ENCODE measurements at regions not wholly inside any gene's neighbourhood (a gene's known extent, or its start where the extent isn't known, plus 50 kb on each side); places are given as distances from the start of the nearest gene placed in this dataset.

- no peaks in the 10 kb centered on the region for H3K27me3 Mint-ChIP-seq (ENCODE audit: low read depth)
- no peaks in the 10 kb centered on the region for H3K9me3 Mint-ChIP-seq
- ATAC-seq, result no peak
- H3K4me3 Mint-ChIP-seq, result no peak overlapping the region
- no peak for DNase-seq
- H3K4me1 Mint-ChIP-seq (ENCODE audit: low read depth), result no peaks in the 10 kb centered on the region
- H3K36me3 Mint-ChIP-seq (ENCODE audit: insufficient read depth), result no peaks in the 10 kb centered on the region
Measured at GRCh38 chrY:7951187-7951852, 1039.8 kb upstream of the AMELY start.

GRCh38 chrY:7944135-7944534 lies 1032.6 kb upstream of the AMELY start:
- no peaks in the 10 kb centered on the region for H3K4me1 Mint-ChIP-seq (ENCODE audit: low read depth)
- no peaks in the 10 kb centered on the region for H3K36me3 Mint-ChIP-seq (ENCODE audit: insufficient read depth)
- H3K9me3 Mint-ChIP-seq, result no peaks in the 10 kb centered on the region
- no peaks in the 10 kb centered on the region for H3K27me3 Mint-ChIP-seq (ENCODE audit: low read depth)
- ATAC-seq (no peak), DNase-seq (no peak)
- H3K4me3 Mint-ChIP-seq, result no peak overlapping the region

- no peaks in the 10 kb centered on the region for H3K4me1 Mint-ChIP-seq (ENCODE audit: low read depth)
- DNase-seq (no peak), ATAC-seq (no peak)
- H3K9me3 Mint-ChIP-seq, result no peaks in the 10 kb centered on the region
- H3K27me3 Mint-ChIP-seq (ENCODE audit: low read depth), result no peaks in the 10 kb centered on the region
- no peak overlapping the region for H3K4me3 Mint-ChIP-seq
- no peaks in the 10 kb centered on the region for H3K36me3 Mint-ChIP-seq (ENCODE audit: insufficient read depth)
Measured at GRCh38 chrY:7942711-7943110, 1031.2 kb upstream of the AMELY start.

DNA sequence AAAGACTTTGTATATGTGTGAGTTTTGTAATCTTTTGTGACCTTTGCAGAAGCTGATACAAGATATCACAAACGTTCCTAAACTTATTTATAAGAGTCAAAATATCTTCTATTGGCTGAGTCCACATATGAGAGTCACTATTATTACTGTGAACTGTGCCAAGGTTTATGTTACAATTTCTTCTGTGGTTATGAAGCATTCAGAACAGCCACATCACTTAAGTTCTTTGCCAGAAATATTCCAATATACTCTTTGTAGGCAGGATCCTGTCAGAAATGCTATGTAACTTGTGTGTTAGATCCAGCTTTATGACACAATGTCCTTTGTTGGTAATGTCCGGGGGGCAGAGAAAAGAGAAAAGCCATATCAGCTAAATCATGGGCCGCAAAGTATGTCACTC lies 1030.3 kb upstream of the AMELY start:
- no peaks in the 10 kb centered on the region for H3K36me3 Mint-ChIP-seq (ENCODE audit: insufficient read depth)
- DNase-seq, result no peak
- H3K9me3 Mint-ChIP-seq, result no peaks in the 10 kb centered on the region
- no peaks in the 10 kb centered on the region for H3K27me3 Mint-ChIP-seq (ENCODE audit: low read depth)
- no peaks in the 10 kb centered on the region for H3K4me1 Mint-ChIP-seq (ENCODE audit: low read depth)
- no peak for ATAC-seq
- H3K4me3 Mint-ChIP-seq, result no peak overlapping the region

DNA sequence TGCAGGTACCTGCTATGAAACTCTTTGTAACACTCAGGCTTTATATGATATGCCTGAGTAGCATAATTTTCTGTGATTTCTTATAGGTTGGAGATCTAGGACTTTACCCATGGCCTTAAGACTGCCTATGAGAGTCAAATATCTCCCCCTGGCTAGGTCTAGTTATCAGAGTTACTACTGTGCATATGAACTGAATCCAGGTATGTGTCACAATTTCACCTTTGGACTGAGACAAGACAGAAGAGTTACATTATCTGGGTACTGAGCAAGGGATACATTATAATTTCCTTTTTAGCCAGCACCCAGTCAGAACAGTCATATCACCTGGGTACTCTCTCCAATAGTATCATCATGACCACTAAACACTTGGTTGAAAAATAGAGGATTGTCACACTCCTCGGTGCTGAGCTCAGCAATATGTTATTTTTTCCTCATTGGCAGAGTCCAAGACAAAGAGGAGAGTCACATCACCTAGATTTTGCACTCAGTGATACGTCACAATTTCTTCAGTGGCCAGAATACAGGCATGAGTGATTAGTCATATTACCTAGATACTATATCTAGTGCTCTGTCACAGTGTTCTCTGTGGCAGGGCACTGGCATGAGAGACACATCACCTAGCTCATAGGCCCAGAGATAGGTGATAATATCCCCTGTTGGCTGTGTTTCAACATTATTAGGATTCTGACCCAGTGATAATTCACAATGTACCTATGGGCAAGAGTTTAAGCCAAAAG lies 1027.6 kb upstream of the AMELY start:
- DNase-seq (no peak), ATAC-seq (no peak)
- Mint-ChIP-seq H3K4me3 (no peak overlapping the region), H3K27me3 (ENCODE audit: low read depth) (no peaks in the 10 kb centered on the region), H3K36me3 (ENCODE audit: insufficient read depth) (no peaks in the 10 kb centered on the region), H3K9me3 (no peaks in the 10 kb centered on the region), H3K4me1 (ENCODE audit: low read depth) (no peaks in the 10 kb centered on the region)

DNA sequence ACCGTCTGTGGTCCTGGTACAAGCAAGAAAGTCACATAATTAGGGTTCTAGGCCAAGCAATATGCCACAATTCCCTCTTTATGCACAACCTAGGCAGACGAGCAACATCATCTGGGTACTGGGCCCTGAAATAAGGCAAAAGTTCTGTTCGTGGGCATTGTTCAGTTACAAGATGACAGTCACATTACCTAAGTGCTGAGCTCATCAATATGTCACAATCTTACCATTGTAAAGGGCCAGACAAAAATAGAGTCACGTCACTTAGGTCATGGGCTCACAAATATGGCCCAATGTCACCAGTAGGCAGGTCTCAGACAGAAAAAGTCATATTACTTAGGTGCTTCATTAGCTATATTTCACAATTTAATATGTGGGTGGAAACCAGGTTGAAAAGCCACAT lies 1025.3 kb upstream of the AMELY start:
- DNase-seq, result no peak
- Mint-ChIP-seq H3K36me3 (ENCODE audit: insufficient read depth) (no peaks in the 10 kb centered on the region), H3K4me1 (ENCODE audit: low read depth) (no peaks in the 10 kb centered on the region)

GRCh38 chrY:7936046-7936445 lies 1024.5 kb upstream of the AMELY start:
- no peak for DNase-seq
- no peak for ATAC-seq
- Mint-ChIP-seq H3K27me3 (ENCODE audit: low read depth) (no peaks in the 10 kb centered on the region), H3K4me3 (no peak overlapping the region), H3K36me3 (ENCODE audit: insufficient read depth) (no peaks in the 10 kb centered on the region), H3K9me3 (no peaks in the 10 kb centered on the region), H3K4me1 (ENCODE audit: low read depth) (no peaks in the 10 kb centered on the region)

More for the DNA sequence above, 1025.3 kb upstream of the AMELY start:
- H3K4me3 Mint-ChIP-seq, result no peak overlapping the region
- H3K27me3 Mint-ChIP-seq (ENCODE audit: low read depth), result no peaks in the 10 kb centered on the region
- H3K9me3 Mint-ChIP-seq, result no peaks in the 10 kb centered on the region
- no peak for ATAC-seq

DNA sequence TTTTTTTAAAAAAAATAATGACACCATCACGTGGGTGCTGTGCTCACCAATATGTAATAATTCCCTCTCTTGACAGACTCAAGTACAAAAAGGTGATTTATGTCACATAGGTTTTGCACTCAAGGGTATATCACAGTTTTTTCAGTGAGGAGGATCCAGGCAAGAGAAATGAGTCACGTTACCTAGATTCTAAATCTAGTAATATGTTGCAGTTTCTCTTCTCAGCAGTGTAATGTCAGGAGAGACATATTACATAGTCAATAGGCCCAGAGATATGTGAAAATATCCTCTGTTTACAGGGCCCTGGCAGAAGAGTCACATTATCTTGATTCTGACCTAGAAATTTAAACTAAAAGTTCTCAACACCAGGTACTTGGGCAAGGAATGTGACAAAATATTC lies 1024.1 kb upstream of the AMELY start:
- Mint-ChIP-seq H3K9me3 (no peaks in the 10 kb centered on the region), H3K4me1 (ENCODE audit: low read depth) (no peaks in the 10 kb centered on the region), H3K27me3 (ENCODE audit: low read depth) (no peaks in the 10 kb centered on the region), H3K36me3 (ENCODE audit: insufficient read depth) (no peaks in the 10 kb centered on the region), H3K4me3 (no peak overlapping the region)
- no peak for ATAC-seq
- DNase-seq, result no peak

DNA sequence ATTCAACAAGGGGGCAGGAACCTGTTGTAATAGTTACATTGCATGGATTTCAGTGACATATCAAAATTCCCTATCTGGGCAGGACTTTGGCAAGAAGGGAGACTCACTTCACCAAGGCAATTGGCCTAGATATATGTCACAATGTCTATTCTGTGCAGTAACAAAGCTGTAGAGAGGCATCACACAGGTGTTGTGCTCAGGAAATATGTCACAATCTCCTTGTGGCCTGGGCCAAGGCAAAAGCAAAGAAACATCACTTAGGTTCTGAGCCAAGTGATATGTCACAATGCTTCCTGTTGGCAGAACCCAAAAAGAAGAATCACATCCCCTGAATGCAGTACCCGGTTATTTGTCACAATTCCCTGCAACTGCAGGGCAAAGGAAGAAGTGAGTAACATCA lies 1020.9 kb upstream of the AMELY start:
- Mint-ChIP-seq H3K4me3 (no peak overlapping the region), H3K36me3 (ENCODE audit: insufficient read depth) (no peaks in the 10 kb centered on the region), H3K4me1 (ENCODE audit: low read depth) (no peaks in the 10 kb centered on the region), H3K27me3 (ENCODE audit: low read depth) (no peaks in the 10 kb centered on the region), H3K9me3 (no peaks in the 10 kb centered on the region)
- DNase-seq, result no peak
- ATAC-seq, result no peak

DNA sequence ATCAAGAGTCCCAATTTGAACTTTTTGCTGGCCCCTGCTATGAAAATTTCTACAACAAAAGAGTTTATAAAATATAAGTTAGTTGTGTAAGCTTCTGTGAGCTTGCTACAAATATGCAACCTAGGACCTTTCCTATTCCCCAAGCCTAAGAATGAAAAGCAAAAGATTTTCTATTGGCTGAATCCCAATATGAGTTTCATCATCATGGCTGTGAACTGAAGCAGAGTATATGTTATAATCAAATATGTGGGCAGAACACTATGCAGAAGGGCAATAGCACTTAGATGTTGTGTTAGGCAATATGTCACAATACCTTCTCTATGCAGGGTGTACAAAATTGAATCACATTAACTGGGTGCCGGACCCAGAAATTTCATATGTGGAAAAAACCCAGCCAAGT lies 1018.3 kb upstream of the AMELY start:
- Mint-ChIP-seq H3K4me1 (ENCODE audit: low read depth) (no peaks in the 10 kb centered on the region), H3K27me3 (ENCODE audit: low read depth) (no peaks in the 10 kb centered on the region), H3K9me3 (no peaks in the 10 kb centered on the region), H3K4me3 (no peak overlapping the region), H3K36me3 (ENCODE audit: insufficient read depth) (no peaks in the 10 kb centered on the region)
- no peak for ATAC-seq
- no peak for DNase-seq

DNA sequence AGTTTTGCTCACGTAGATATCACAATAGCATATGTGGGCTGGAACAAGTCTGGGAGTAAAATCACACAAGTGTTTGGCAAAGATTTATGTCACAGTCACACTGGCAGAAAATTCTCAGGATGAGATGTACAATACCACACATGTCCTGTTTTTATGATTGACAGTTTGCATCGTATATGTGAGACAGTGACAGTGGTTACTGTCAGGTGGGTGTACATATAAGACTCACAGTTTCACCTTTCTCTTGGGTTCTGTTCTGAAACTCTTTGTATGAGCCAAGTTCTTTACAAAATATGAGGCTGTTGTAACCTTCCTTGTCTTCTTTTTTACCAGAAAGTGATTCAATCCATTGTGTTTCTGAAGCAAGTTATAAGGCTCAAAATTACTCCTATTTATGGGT lies 1012.5 kb upstream of the AMELY start:
- DNase-seq (no peak), ATAC-seq (peak in 1 of 2 donors; percentile 18)
- no peaks in the 10 kb centered on the region for H3K36me3 Mint-ChIP-seq (ENCODE audit: insufficient read depth)
- H3K4me1 Mint-ChIP-seq (ENCODE audit: low read depth), result no peaks in the 10 kb centered on the region
- no peak overlapping the region for H3K4me3 Mint-ChIP-seq
- no peaks in the 10 kb centered on the region for H3K27me3 Mint-ChIP-seq (ENCODE audit: low read depth)
- H3K9me3 Mint-ChIP-seq, result no peaks in the 10 kb centered on the region

- no peaks in the 10 kb centered on the region for H3K4me1 Mint-ChIP-seq (ENCODE audit: low read depth)
- H3K9me3 Mint-ChIP-seq, result no peaks in the 10 kb centered on the region
- no peak overlapping the region for H3K4me3 Mint-ChIP-seq
- H3K27me3 Mint-ChIP-seq (ENCODE audit: low read depth), result no peaks in the 10 kb centered on the region
- DNase-seq, result no peak
- no peaks in the 10 kb centered on the region for H3K36me3 Mint-ChIP-seq (ENCODE audit: insufficient read depth)
- ATAC-seq, result peak in 1 of 2 donors; percentile 51
Measured at GRCh38 chrY:7923476-7924017, 1012.0 kb upstream of the AMELY start.

DNA sequence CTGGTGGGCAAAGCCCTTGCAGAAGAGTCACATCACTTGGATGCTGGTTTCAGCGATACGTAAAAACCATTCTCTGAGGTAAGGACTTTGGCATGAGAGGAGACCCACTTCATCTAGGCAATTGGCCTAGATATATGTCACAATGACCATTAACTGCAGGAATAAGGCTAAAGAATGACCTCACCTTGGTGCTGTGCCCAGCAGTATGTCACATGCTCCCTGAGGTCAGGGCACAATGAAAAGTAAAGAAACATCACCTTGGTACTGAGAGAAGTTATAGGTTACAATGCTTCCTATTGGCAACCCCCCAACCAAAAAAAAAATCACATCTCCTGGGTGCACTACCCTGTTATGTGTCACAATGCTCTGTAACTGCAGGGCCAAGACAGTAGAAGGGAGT lies 1008.8 kb upstream of the AMELY start:
- no peak overlapping the region for H3K4me3 Mint-ChIP-seq
- H3K27me3 Mint-ChIP-seq (ENCODE audit: low read depth), result no peaks in the 10 kb centered on the region
- ATAC-seq (no peak), DNase-seq (no peak)
- no peaks in the 10 kb centered on the region for H3K36me3 Mint-ChIP-seq (ENCODE audit: insufficient read depth)
- no peaks in the 10 kb centered on the region for H3K9me3 Mint-ChIP-seq
- H3K4me1 Mint-ChIP-seq (ENCODE audit: low read depth), result no peaks in the 10 kb centered on the region

GRCh38 chrY:7888506-7888905 lies 977.0 kb upstream of the AMELY start:
- Mint-ChIP-seq H3K4me1 (ENCODE audit: low read depth) (no peaks in the 10 kb centered on the region), H3K9me3 (no peaks in the 10 kb centered on the region), H3K36me3 (ENCODE audit: insufficient read depth) (no peaks in the 10 kb centered on the region), H3K4me3 (no peak overlapping the region), H3K27me3 (ENCODE audit: low read depth) (no peaks in the 10 kb centered on the region)
- DNase-seq (no peak), ATAC-seq (no peak)

DNA sequence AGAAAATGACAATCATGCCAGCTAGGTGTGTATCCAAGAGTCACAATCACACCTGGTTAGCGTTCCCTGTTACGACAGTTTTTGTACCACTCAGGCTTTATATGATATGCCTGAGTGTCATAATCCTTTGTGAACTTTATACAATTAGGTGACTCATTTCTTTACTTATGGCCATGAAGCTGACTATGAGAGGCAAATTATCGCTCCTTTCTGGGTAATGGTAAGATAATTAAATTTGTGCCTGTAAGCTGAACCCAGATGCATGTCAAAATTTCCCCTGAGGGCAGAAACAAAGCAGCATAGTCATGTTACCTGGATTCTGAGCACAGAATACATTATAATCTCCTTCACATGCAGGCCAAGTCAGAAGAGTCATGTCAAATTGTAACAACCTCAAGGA lies 970.1 kb upstream of the AMELY start:
- no peaks in the 10 kb centered on the region for H3K9me3 Mint-ChIP-seq
- ATAC-seq (no peak), DNase-seq (no peak)
- H3K4me3 Mint-ChIP-seq, result no peak overlapping the region
- no peaks in the 10 kb centered on the region for H3K36me3 Mint-ChIP-seq (ENCODE audit: insufficient read depth)
- H3K27me3 Mint-ChIP-seq (ENCODE audit: low read depth), result no peaks in the 10 kb centered on the region
- H3K4me1 Mint-ChIP-seq (ENCODE audit: low read depth), result no peaks in the 10 kb centered on the region
